ENCODE measurements at regions not wholly inside any gene's neighbourhood (a gene's known extent, or its start where the extent isn't known, plus 50 kb on each side); places are given as distances from the start of the nearest gene placed in this dataset.

DNA sequence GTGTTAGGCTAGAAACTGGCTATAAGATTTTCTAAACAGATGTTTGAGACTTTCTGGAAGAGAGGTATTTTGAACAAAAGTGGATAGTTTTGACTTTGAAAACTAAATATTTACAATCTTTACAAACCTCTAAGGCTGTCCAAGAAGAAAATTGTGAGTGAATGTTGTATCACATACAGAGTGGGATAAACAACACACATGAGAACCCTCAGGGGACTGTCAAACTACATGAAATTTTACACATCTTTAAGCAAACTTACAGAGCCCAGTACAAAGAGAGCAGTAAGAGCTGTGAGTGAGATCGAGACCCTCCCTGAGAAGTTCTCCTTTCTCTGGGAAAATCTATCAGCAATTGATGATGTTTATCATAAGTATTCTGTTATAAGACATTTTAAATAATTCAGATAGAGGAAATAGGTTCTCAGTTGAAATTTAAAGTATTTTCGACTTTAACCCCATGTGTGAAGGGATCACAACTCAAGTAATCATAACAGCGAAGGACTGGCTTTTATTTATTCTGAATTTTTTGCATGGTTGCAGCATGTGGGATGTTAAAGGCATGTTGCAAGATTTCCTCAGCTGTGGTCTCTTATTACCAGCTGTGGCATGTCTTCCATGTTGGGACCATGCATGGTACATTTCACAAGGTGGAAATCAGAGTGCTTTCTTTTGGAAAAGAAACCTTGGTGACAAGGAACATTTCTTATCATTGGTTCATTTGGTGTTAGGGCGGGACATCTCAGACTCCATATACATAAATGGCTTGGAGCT is 264.0 kb upstream of the PRICKLE1 start:
- in situ Hi-C loops (cut with HindIII; ENCODE audit: low pct_unique_long_range_greater_than_20kb, low sequenced_read_pairs), result no loop called here
- no peak for TF ChIP-seq JUND (IDR thresholded peaks at IDR 0.05; ENCODE audit: low read depth)
- no peak for DNase-seq (ENCODE audit: low read depth in 1 of 2, low spot score in 1 of 2)

DNA sequence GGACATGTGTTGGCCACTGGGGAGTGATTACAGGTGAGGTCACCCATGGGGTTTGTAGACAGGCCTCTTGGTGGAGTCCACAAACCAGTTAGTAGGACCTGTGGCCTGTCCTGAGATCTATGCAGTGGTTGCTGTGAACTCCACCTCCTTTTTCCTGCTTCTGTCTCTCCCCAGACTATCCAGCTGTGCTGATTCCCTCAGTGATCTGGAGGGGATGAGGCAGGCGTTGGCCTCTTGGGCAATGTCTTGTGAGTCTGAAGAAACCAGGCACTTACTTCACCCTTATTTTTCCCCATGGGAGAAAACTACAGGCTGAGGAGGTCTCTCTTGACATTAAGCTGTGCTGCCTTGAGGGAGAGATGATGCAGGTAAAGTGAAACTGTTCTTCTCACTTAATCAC is 257.2 kb upstream of the PRICKLE1 start:
- DNase-seq (ENCODE audit: low read depth in 1 of 2, low spot score in 1 of 2), result no peak
- TF ChIP-seq JUND (IDR thresholded peaks at IDR 0.05; ENCODE audit: low read depth), result no peak
- in situ Hi-C loops (cut with HindIII; ENCODE audit: low pct_unique_long_range_greater_than_20kb, low sequenced_read_pairs), result no loop called here

DNA sequence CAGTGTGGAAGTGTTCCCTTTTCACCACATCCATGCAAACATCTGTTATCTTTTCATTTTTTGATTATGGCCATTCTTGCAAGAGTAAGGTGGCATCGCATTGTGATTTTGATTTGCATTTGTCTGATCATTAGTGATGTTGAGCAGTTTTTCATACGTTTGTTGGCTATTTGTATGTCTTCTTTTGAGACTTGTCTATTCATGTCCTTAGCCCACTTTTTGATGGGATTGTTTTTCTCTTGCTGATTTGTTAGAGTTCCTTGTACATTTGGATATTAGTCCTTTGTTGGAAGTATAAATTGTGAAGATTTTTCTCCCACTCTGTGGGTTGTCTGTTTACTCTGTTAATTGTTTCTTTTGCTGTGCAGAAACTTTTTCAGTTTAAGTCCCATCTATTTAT is 244.5 kb upstream of the PRICKLE1 start:
- TF ChIP-seq JUND (IDR thresholded peaks at IDR 0.05; ENCODE audit: low read depth), result no peak
- no peak for DNase-seq (ENCODE audit: low read depth in 1 of 2, low spot score in 1 of 2)
- in situ Hi-C loops (cut with HindIII; ENCODE audit: low pct_unique_long_range_greater_than_20kb, low sequenced_read_pairs), result no loop called here

DNA sequence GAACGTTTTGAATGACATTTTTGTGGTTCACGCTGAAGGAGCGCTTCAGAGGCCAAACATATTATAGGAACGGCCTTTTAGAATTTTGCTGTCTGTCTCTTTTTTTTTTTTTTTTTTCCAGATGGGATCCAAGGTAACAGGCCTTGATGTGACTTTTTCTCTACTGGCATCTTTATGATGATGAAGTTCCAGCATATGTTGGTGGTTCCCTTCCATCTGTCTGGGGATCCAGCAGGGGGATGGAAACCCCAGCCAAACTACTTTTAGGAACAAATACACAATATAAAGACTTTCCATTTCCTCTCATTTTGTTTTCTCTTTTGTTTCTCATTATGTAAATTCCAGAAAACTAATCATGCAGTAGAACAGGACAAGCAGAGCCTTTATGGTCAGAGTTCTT is 239.3 kb upstream of the PRICKLE1 start:
- no peak for TF ChIP-seq JUND (IDR thresholded peaks at IDR 0.05; ENCODE audit: low read depth)
- in situ Hi-C loops (cut with HindIII; ENCODE audit: low pct_unique_long_range_greater_than_20kb, low sequenced_read_pairs), result no loop called here
- DNase-seq (ENCODE audit: low read depth in 1 of 2, low spot score in 1 of 2), result no peak

DNA sequence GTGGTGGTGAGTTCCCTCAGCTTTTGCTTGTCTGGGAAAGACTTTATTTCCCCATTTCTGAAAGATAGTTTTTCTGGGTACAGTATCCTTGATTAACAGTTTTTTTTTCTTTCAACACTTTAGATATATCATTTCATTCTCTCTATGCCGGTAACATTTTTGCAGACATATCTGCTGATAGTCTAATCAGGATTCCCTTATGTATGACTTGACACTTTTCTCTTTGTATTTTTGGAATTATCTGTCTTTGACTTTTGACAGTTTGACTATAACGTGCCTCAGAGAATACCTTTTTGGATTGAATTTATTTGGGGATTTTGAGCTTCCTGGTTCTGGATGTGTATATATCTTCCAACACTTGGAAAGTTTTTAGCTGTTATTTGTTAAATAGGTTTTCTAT is 234.8 kb upstream of the PRICKLE1 start:
- in situ Hi-C loops (cut with HindIII; ENCODE audit: low pct_unique_long_range_greater_than_20kb, low sequenced_read_pairs), result no loop called here
- no peak for TF ChIP-seq JUND (IDR thresholded peaks at IDR 0.05; ENCODE audit: low read depth)
- no peak for DNase-seq (ENCODE audit: low read depth in 1 of 2, low spot score in 1 of 2)

DNA sequence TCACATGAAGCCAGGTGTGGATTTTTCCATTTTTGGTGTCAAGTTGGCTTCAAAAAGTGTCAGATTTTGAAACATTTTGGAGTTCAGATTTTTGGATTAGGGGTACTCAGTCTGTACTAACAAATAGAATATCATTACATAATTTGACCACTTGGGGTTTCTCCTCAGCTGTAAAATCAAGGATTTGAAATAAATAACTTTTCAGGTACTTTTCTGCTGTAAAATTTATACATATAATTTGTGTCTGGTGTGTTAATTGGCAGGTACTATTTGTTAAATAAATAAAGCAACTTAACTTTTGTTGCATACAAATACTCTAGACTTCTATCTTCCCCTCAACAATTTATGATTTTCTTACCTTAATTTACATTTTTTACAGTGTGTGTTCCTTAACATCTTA is 234.1 kb upstream of the PRICKLE1 start:
- in situ Hi-C loops (cut with HindIII; ENCODE audit: low pct_unique_long_range_greater_than_20kb, low sequenced_read_pairs), result no loop called here
- no peak for DNase-seq (ENCODE audit: low read depth in 1 of 2, low spot score in 1 of 2)
- TF ChIP-seq JUND (IDR thresholded peaks at IDR 0.05; ENCODE audit: low read depth), result no peak

DNA sequence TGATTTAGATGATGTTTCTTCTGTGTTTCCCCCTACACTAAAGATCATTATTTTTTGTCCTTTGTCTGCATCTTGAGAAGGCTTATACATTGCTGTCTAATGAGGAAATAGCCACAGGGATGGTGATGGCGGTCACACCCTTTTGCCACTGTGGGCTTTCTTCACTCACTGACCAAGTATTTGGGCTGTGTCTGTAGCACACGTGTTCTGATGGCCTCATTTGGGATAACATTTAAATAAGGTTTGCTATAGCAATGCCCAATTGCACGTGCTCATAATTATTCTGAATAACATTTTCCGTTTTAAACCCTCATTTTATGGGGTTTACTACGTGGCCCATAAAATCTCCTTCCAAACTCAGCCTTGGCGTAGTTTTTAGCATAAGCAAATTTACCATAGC is 230.3 kb upstream of the PRICKLE1 start:
- TF ChIP-seq JUND (IDR thresholded peaks at IDR 0.05; ENCODE audit: low read depth), result no peak
- in situ Hi-C loops (cut with HindIII; ENCODE audit: low pct_unique_long_range_greater_than_20kb, low sequenced_read_pairs), result no loop called here
- no peak for DNase-seq (ENCODE audit: low read depth in 1 of 2, low spot score in 1 of 2)

DNA sequence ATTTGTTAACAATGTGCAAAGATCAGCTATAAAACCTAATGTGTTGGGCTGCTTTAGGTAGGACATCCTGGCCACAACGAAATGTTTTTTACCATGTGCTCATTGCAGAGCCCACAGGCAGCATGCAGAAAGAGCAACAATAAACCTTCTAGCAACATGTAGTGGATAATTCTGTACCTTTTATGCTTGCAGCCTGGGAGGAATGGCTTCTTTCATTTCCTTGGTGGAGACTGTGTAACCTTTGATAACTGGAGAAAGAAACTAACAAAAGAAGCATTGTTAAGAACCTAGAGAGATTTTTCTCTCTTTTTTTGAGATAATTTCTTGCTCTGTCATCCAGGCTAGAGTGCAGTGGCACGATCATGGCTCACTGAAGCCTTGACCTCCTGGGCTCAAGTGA is 225.5 kb upstream of the PRICKLE1 start:
- DNase-seq (ENCODE audit: low read depth in 1 of 2, low spot score in 1 of 2), result no peak
- in situ Hi-C loops (cut with HindIII; ENCODE audit: low pct_unique_long_range_greater_than_20kb, low sequenced_read_pairs), result no loop called here

DNA sequence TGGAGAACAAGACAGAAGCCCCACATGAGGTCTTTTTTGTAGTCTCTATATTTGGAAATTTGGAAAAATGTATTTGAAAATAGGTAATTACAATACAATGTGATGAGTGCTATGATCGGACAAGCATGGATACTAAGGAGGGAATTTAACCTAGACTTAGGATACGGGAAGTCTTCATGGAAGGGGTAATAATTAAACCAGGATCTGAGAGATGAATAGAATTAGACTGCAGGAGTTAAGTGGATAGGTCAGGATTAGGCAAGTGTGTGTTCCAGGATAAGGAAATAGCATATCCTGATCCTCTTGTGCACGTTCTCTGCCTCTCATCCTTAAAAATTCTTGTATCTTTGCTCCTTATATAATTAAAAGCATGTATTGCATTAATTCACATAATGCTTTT is 223.3 kb upstream of the PRICKLE1 start:
- TF ChIP-seq JUND (IDR thresholded peaks at IDR 0.05; ENCODE audit: low read depth), result no peak
- no peak for DNase-seq (ENCODE audit: low read depth in 1 of 2, low spot score in 1 of 2)
- in situ Hi-C loops (cut with HindIII; ENCODE audit: low pct_unique_long_range_greater_than_20kb, low sequenced_read_pairs), result no loop called here

More for the DNA sequence above, 225.5 kb upstream of the PRICKLE1 start:
- TF ChIP-seq JUND (IDR thresholded peaks at IDR 0.05; ENCODE audit: low read depth), result no peak

DNA sequence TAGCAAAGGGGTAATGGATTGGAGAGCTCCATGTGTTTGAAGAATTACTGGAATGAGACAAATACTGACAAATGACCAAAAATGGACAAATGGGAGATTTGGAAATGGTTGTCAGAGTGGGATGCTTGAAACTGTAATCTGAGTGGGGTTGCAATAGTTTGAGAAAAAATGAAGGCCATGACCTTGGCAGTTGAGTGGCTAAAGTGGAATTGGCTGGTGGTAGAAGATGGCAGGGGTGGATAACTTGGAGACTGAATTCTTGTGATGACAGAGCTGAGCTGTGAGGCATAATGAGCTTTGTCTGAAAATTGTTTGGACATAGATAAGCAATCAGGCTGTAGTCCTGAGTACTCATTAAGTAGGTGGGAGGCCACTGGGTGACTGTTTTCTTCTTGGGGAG is 222.5 kb upstream of the PRICKLE1 start:
- TF ChIP-seq JUND (IDR thresholded peaks at IDR 0.05; ENCODE audit: low read depth), result no peak
- in situ Hi-C loops (cut with HindIII; ENCODE audit: low pct_unique_long_range_greater_than_20kb, low sequenced_read_pairs), result no loop called here

DNA sequence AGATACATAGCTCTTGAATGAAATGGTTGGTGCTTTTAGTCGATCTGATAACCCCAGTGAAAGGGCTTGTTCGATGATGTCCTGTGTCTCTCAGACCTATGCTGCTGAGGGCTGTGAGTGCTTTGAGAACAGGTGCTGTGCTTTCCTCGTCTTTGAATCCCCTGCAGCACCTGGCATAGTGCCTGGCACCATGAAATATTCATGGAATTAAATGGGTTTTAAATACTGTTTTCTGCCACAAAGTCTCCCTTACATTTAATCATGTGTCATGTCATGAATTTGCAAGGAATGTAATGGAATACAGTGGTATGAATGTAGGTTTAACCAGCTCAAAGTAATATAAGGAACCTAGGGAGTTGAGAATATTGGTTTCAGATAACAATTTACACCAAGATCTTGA is 220.5 kb upstream of the PRICKLE1 start:
- TF ChIP-seq JUND (IDR thresholded peaks at IDR 0.05; ENCODE audit: low read depth), result no peak
- in situ Hi-C loops (cut with HindIII; ENCODE audit: low pct_unique_long_range_greater_than_20kb, low sequenced_read_pairs), result no loop called here
- DNase-seq (ENCODE audit: low read depth in 1 of 2, low spot score in 1 of 2), result no peak

More for the DNA sequence above, 222.5 kb upstream of the PRICKLE1 start:
- DNase-seq (ENCODE audit: low read depth in 1 of 2, low spot score in 1 of 2), result no peak

DNA sequence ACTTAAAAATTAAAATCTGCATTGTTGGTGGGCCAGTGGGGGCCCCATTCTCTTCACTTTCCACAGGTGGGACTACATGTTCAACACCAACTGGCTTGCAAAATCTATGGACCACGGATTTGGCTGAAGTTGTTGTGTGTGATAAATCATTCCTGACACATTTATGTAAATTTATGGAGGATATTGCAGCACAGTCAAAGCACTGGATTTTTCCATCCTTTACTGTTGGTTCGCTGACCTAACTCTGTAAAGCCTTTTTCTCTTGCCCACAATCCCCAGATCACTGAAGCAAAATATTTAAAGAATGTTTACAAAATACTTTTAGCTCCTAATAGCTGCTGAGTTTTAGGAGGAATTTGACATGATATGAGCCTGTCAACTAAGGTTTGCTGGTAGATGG is 219.7 kb upstream of the PRICKLE1 start:
- DNase-seq (ENCODE audit: low read depth in 1 of 2, low spot score in 1 of 2), result no peak
- in situ Hi-C loops (cut with HindIII; ENCODE audit: low pct_unique_long_range_greater_than_20kb, low sequenced_read_pairs), result no loop called here
- TF ChIP-seq JUND (IDR thresholded peaks at IDR 0.05; ENCODE audit: low read depth), result no peak

DNA sequence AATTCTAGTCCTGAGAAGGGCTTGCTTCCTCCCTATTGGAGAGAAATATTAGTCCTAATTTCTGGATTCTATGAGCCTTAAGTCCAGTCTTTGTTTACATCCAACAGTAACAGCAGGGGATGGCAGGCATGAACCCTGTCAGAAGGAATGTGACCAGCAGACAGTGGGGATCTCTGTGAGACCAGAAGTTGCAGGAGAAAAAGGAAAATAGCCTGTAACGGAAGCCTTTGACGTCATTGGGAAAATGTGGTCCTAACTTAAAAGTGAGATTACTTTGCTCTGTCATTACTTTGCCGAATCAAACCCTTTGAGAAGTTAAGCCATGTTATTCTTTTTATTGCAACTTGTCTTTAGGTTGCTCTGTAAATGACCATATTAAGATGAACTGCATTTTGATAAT is 218.2 kb upstream of the PRICKLE1 start:
- no peak for TF ChIP-seq JUND (IDR thresholded peaks at IDR 0.05; ENCODE audit: low read depth)
- DNase-seq (ENCODE audit: low read depth in 1 of 2, low spot score in 1 of 2), result no peak
- in situ Hi-C loops (cut with HindIII; ENCODE audit: low pct_unique_long_range_greater_than_20kb, low sequenced_read_pairs), result no loop called here

DNA sequence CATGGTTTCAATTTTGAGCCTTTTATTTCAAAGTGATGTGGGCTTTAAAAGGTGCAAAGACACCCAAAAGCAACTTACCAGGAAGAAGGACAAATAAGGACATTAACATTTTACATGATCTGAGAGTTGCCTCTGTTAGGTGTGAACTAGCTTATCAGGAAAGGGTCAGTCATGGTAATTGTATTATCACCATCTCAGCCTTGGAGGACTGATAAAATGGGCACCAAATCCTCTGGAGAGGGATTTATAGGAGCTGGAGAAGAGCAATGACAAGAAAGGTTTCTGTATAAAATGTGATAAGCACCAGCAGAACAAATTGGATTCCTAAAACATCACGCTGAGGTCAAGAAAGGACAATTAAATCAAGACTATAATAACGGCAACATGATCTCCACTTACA is 217.7 kb upstream of the PRICKLE1 start:
- TF ChIP-seq JUND (IDR thresholded peaks at IDR 0.05; ENCODE audit: low read depth), result no peak
- no peak for DNase-seq (ENCODE audit: low read depth in 1 of 2, low spot score in 1 of 2)
- in situ Hi-C loops (cut with HindIII; ENCODE audit: low pct_unique_long_range_greater_than_20kb, low sequenced_read_pairs), result no loop called here
